Right lobe of liver (tissue), 4 donors: ENCODE measurements at regions not wholly inside any gene's neighbourhood (a gene's known extent, or its start where the extent isn't known, plus 50 kb on each side); places are given as distances from the start of the nearest gene placed in this dataset.

Source experiments
- CTCF ChIP-seq, 4 donors: fragments of 200-600 bp in 3 of 4; fragments of 450-650 bp in 1 of 4; IDR thresholded peaks; one replicate each; pipeline versions ENCODE4 v1.5.1 to v1.8.0; 2016 to 2022; ENCODE audit warnings: antibody characterized with exemption in 4 of 4, mild to moderate bottlenecking in 2 of 4
- POLR2A ChIP-seq: fragments of 450-650 bp; IDR thresholded peaks from one replicate; pipeline ENCODE4 v1.6.1; 2017; ENCODE audit warnings: antibody characterized with exemption, mild to moderate bottlenecking
- donor health status: DM: no; HTN: no; CAD: no.
- donor health status: DM: no; HTN: no; CAD: no.
- donor health status: DM: no; HTN: yes; CAD: no.

GRCh38 chr6:53418288-53418687, 69.5 kb upstream of the ELOVL5 start:
- TF ChIP-seq CTCF (IDR thresholded peaks at IDR 0.05) (no peak), POLR2A (no peak)
